ENCODE measurements at regions not wholly inside any gene's neighbourhood (a gene's known extent, or its start where the extent isn't known, plus 50 kb on each side); places are given as distances from the start of the nearest gene placed in this dataset.

DNA sequence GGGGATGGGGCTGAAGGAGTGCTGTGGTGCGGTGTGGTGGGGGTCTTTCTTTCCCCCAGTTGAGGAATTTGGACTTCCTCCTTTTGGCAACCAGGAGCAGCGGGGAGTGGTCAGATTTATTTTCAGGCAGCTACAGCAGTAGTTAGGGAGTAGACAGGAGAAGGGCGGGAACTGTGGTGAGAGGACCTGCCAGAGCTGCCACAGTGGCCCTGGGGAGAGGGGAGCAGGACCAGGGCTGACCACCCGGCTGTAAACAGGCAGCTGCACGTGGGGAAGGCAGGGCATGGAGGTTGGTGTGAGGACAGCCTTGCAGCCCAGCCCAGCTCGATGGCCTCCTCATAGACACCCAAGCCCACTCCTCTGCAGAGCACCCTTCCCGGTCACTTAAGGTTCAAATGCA is 197.2 kb downstream of the GLI2 start:
- ChIA-PET CTCF (no interaction called here), POLR2A (no interaction called here), RAD21 (ENCODE audit: unreplicated experiment) (no interaction called here), SMC1A (ENCODE audit: uncharacterized antibody, unreplicated experiment) (no interaction called here)
- no TSS peak for BruUV-seq (replicated peaks)
- Histone ChIP-seq H2AFZ (ENCODE audit: control insufficient read depth, low read depth, low read length) (no peak overlapping the region), H4K20me1 (ENCODE audit: control insufficient read depth, insufficient read depth) (no peaks in the 10 kb centered on the region), H3K4me2 (ENCODE audit: control insufficient read depth, insufficient read depth) (no peak overlapping the region), H3K27ac (ENCODE audit: control insufficient read depth, insufficient read depth) (no peak overlapping the region), H3K9ac (ENCODE audit: control insufficient read depth, insufficient read depth, low read length) (no peak overlapping the region), H3K9me3 (replicated peaks; ENCODE audit: control insufficient read depth, insufficient read depth, low read length) (no peaks in the 10 kb centered on the region), H3K4me1 (ENCODE audit: control insufficient read depth, insufficient read depth, low read length) (no peaks in the 10 kb centered on the region), H3K27me3 (replicated peaks in 1 of 2; ENCODE audit: control insufficient read depth in 2 of 2, insufficient read depth in 2 of 2, low read length in 1 of 2) (no peaks in the 10 kb centered on the region; a peak in 2 of 4 replicates), H3K79me2 (ENCODE audit: control insufficient read depth, insufficient read depth, low read length) (no peaks in the 10 kb centered on the region), H3K4me3 (no peak overlapping the region), H3K36me3 (ENCODE audit: control insufficient read depth in 2 of 2, insufficient read depth in 2 of 2, low read length in 1 of 2) (no peaks in the 10 kb centered on the region)
- intact Hi-C loops (cut with micrococcal nuclease; ENCODE audit: unreplicated experiment): no loop called here
- no peak for FAIRE-seq
- DNase-seq (ENCODE audit: low read depth, low spot score): no peak
- WGBS (ENCODE audit: insufficient coverage, insufficient replicate concordance, low lambda C conversion rate, missing lambda C conversion rate): 13% methylated on average over 7 of the region's 7 CpGs
- ATAC-seq: no peak
- in situ Hi-C loops (cut with MboI): no loop called here
- no peak for TF ChIP-seq HDAC6 (IDR thresholded peaks at IDR 0.05; ENCODE audit: unreplicated experiment)
- TF ChIP-seq SIN3A (IDR thresholded peaks at IDR 0.05; ENCODE audit: low read depth, low read length): no peak
- TF ChIP-seq, protein P1, sequence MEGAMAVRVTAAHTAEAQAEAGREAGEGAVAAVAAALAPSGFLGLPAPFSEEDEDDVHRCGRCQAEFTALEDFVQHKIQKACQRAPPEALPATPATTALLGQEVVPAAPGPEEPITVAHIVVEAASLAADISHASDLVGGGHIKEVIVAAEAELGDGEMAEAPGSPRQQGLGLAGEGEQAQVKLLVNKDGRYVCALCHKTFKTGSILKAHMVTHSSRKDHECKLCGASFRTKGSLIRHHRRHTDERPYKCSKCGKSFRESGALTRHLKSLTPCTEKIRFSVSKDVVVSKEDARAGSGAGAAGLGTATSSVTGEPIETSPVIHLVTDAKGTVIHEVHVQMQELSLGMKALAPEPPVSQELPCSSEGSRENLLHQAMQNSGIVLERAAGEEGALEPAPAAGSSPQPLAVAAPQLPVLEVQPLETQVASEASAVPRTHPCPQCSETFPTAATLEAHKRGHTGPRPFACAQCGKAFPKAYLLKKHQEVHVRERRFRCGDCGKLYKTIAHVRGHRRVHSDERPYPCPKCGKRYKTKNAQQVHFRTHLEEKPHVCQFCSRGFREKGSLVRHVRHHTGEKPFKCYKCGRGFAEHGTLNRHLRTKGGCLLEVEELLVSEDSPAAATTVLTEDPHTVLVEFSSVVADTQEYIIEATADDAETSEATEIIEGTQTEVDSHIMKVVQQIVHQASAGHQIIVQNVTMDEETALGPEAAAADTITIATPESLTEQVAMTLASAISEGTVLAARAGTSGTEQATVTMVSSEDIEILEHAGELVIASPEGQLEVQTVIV (IDR thresholded peaks at IDR 0.05; ENCODE audit: borderline replicate concordance, partially characterized antibody): no peak
- no peak for TF ChIP-seq CBX5 (IDR thresholded peaks at IDR 0.05; ENCODE audit: low read depth)
- TF ChIP-seq SREBF2 (IDR thresholded peaks at IDR 0.05; ENCODE audit: low read length): no peak
